ENCODE measurements at regions not wholly inside any gene's neighbourhood (a gene's known extent, or its start where the extent isn't known, plus 50 kb on each side); places are given as distances from the start of the nearest gene placed in this dataset.
"Not testable (repeated sequence)": the region's sequence is repeated elsewhere in the genome, so short reads cannot be mapped to it uniquely, and the experiment has no call there.

- no peak for DNase-seq
Observed at GRCh38 chr10:78579576-78579975, 489.2 kb upstream of the ZMIZ1 start.

- no peak for DNase-seq
Observed at GRCh38 chr10:78579995-78580394, 488.8 kb upstream of the ZMIZ1 start.

- no peak for DNase-seq
Observed at GRCh38 chr10:78581133-78581694, 487.6 kb upstream of the ZMIZ1 start.

GRCh38 chr10:78582540-78582939, 486.2 kb upstream of the ZMIZ1 start:
- DNase-seq = no peak

DNA sequence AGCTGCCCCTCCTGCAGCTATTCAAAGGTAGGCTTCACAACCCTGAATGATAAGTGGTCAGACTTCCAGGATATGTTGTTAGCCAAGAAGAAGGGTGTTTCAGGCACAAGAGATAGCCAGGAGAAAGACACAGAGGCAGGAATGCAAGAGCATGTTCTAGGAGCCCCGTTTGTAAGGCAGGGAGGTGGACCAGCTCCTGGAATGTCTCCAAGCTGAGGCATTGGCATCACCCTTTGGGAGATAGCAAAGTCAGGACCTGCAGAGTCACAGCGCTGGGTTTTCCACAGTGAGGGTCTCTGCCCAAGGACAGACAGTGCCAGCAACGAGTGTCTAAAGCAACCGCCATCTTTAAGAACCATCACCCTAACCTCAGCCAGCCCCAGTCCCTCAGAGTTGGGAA, 484.5 kb upstream of the ZMIZ1 start:
- no peak for DNase-seq

GRCh38 chr10:78584681-78585080, 484.1 kb upstream of the ZMIZ1 start:
- no peak for DNase-seq

DNA sequence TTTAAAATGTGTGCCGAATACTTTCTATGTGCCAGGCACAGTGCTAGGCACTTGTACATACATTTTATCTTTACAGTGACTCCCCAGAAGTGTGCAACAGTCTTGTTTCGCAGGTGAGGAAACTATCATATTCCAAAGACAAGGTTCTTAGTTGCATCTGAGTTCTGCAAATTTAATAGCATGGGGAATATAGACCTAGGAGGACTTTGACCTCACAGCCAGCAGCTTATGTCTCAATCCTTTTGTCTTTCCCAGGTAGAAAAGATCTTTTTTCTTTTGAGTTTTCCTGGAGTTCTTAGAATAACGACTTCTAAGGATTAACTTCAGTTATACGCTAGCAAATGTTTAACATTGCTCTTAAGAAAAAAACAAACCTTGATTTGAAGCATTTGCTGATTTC, 482.8 kb upstream of the ZMIZ1 start:
- no peak for DNase-seq

- DNase-seq = no peak
Observed at GRCh38 chr10:78588194-78588811, 480.5 kb upstream of the ZMIZ1 start.

DNA sequence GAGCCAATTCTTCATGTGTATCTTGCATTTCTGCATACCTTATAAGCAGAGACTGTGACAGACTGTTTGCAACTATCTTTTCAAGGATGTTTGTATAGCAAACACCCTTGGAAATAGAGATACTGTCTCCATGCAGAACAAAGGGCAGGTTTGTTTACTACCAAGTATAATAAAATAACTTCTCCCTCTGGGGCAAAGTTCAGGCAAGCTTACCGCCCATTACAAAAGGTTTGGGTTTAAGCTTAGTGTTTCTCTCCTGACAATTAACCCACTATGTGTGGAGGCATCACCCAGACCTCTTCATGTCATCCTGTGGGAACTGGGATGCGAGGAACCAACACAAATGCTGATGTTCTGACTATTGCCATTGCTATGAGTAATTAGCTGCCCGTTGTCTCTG, 479.1 kb upstream of the ZMIZ1 start:
- no peak for DNase-seq

- no peak for DNase-seq
Observed at GRCh38 chr10:78591066-78591465, 477.7 kb upstream of the ZMIZ1 start.

DNA sequence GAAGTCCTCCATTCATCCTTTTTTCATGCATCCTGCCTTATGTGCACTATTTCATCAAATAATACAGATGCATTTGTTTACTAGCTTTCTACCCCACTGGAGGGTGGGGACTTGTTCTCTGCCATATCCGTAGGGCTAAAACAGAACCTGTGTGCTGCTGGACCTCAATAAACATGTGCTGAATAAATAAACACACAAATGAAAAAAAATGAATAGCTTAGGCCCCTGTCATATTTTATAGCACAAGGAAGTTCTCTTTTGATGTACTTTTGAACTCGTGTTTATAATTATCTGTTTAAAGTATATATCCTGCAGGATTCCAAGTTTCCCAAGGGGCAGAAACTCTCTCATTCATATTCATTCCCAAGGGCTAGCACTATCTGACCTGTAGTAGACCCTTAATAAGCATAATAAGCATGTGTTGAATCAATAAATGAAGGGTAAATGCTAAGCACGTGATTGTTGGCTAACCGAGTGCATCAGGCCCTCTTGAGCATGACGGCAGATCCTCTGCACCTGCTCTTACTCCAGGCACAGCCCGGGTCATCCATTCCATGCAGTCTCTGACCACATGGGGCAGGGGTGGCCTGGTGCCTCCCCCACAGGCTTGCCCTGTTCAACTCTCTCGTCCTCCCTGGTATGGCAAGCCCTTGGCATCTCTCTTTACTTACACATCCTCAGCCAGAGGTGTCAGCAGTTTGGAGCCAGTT, 474.1 kb upstream of the ZMIZ1 start:
- no peak for DNase-seq

GRCh38 chr10:78595269-78595619, 473.5 kb upstream of the ZMIZ1 start:
- no peak for DNase-seq

- no peak for DNase-seq
Observed at GRCh38 chr10:78596556-78596955, 472.2 kb upstream of the ZMIZ1 start.

GRCh38 chr10:78597796-78598555, 470.8 kb upstream of the ZMIZ1 start:
- no peak for DNase-seq

DNA sequence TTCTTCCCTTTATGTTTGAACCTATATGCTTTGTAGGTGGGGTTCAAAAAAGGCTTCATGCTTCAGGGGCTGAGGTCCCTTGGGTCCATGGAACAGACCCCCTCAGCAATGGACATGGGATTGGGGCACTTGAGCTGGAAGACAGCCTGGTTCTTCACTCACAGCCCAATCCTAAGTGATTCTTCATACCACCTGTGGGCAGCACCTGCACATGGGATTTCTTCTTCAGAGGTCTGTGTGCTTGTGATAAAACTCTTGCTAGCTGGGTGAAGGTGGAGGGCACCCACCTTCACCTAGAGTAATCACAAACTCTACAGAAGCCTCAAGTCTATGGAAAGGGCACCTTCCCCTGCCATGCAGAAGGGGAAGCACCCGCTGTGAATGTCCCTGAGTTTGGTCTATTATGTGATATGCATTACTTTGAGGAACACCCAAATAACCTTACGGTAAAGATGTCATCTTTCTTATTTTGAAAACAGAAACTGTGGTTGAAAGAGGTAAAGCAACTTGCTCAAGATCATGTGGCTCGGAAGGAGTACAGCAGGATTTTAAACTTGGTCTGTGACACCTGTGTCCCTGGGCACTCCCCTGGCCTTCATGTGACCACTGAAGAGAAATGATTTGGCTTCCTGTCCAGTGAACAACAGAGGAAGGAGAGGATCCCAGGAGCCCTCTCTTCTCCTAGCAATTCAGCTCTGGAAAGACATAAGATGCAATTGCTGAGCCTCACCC, 469.5 kb upstream of the ZMIZ1 start:
- no peak for DNase-seq

- DNase-seq = no peak
Observed at GRCh38 chr10:78600121-78600665, 468.6 kb upstream of the ZMIZ1 start.

DNA sequence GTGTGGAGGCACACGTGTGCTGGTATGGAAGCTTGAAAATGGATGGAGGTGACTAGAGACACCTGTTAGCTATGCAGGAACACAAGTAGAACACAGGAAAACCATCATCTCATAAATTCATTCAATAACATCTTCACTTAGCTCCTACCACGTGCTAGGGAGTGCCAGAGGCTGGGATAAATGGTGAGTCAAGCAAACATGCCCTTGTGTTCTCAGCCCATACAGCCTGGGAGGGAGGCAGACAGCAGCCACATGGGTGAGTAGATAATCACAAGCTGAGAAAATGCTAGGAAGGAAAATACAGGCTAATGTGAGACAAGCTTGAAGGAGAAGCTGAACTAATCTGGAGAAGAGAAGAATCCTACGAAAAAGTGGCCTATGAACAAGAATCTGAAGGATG, 468.0 kb upstream of the ZMIZ1 start:
- no peak for DNase-seq

DNA sequence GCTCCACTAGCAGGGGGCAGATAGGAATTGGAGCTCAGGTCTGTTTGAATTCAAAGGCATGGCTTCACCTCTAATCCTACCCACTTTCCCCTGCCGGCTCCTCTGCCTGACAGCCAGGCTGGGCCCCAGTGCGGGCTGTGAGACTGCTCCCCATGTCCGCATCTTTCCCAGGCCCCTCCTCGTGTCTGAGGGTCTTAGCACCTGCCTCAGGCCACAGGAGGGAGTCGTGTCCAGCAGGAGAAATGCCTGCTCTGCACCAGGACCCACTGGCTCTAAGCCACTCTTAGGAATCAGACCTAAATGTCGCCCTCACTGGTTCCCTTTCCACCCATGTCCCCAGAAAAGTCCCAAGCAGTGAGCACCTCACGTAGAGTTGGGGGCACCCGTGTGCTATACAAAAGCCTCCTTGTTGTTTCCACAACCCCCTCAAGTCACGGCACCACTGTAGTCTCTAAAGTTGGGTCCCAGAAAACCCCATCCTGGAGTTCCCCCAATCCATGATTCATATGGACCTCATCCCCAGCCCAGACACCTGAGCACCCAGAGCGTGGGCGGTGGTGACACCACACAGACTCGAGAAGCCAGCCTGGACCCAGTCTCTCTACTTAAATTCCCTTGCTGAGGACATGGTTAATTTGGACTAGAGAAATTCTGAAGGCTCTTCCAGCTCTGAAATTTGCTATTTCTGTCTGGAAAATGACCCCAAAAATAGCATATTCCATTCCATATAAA, 466.4 kb upstream of the ZMIZ1 start:
- no peak for DNase-seq

- no peak for DNase-seq
Observed at GRCh38 chr10:78604286-78604685, 464.5 kb upstream of the ZMIZ1 start.

GRCh38 chr10:78604721-78605120, 464.0 kb upstream of the ZMIZ1 start:
- no peak for DNase-seq

- no peak for DNase-seq
Observed at GRCh38 chr10:78605800-78606350, 462.9 kb upstream of the ZMIZ1 start.

DNA sequence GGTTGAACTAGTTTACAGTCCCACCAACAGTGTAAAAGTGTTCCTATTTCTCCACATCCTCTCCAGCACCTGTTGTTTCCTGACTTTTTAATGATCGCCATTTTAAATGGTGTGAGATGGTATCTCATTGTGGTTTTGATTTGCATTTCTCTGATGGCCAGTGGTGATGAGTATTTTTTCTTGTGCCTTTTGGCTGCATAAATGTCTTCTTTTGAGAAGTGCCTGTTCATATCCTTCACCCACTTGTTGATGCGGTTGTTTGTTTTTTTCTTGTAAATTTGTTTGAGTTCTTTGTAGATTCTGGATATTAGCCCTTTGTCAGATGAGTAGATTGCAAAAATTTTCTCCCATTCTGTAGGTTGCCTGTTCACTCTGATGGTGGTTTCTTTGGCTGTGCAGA, 462.0 kb upstream of the ZMIZ1 start:
- DNase-seq = not testable (repeated sequence)

All from suppressor macrophage treated with lipopolysaccharide for 4 hours (primary cell).